Thyroid gland (tissue), 4 donors: ENCODE measurements at regions not wholly inside any gene's neighbourhood (a gene's known extent, or its start where the extent isn't known, plus 50 kb on each side); places are given as distances from the start of the nearest gene placed in this dataset.

ENCODE experiments used
- POLR2A ChIP-seq, 2 donors: fragments of 450-650 bp; IDR thresholded peaks; one replicate each; pipeline ENCODE4 v1.6.1; 2017; ENCODE audit warnings: antibody characterized with exemption in 2 of 2, mild to moderate bottlenecking in 2 of 2, moderate library complexity in 1 of 2
- TF ChIP-seq, protein P1 (sequence below), 6 experiments: fragments of 200-600 bp in 3 of 6; fragments of 450-650 bp in 3 of 6; sonication (generic) in 3 of 6; IDR thresholded peaks; one replicate each; pipeline ENCODE4 v1.5.1; 2016 to 2019; ENCODE audit warnings: antibody characterized with exemption in 6 of 6, mild to moderate bottlenecking in 2 of 6, inconsistent platforms in 1 of 6, moderate library complexity in 1 of 6

DNA sequence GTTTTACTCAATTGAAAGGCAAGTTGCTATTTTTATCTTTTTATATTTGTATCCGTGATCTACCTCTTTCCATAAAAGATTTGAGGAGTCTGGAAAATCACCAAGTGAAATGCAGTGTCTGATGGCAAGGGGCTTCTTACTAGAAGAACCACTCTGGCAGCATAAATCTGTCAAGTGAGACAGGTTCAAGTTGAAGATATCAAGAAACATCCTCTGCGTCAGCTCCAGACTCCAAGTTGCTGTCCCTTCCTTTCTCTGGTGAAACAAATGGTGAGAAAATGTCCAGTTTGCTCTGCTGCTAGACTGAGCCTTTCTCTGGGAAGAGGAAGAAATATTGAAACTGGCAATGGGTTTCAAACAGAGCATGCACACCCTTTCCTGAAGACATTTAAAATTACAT lies 411.2 kb downstream of the PLPP3 start:
- no peak for TF ChIP-seq POLR2A (IDR thresholded peaks at IDR 0.05)
- TF ChIP-seq, protein P1, sequence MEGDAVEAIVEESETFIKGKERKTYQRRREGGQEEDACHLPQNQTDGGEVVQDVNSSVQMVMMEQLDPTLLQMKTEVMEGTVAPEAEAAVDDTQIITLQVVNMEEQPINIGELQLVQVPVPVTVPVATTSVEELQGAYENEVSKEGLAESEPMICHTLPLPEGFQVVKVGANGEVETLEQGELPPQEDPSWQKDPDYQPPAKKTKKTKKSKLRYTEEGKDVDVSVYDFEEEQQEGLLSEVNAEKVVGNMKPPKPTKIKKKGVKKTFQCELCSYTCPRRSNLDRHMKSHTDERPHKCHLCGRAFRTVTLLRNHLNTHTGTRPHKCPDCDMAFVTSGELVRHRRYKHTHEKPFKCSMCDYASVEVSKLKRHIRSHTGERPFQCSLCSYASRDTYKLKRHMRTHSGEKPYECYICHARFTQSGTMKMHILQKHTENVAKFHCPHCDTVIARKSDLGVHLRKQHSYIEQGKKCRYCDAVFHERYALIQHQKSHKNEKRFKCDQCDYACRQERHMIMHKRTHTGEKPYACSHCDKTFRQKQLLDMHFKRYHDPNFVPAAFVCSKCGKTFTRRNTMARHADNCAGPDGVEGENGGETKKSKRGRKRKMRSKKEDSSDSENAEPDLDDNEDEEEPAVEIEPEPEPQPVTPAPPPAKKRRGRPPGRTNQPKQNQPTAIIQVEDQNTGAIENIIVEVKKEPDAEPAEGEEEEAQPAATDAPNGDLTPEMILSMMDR (IDR thresholded peaks at IDR 0.05): no peak
